HEK293 (cell line): ENCODE measurements at regions not wholly inside any gene's neighbourhood (a gene's known extent, or its start where the extent isn't known, plus 50 kb on each side); places are given as distances from the start of the nearest gene placed in this dataset.

Source experiments
- CTCF ChIA-PET: fragments of 350-600 bp; formaldehyde crosslinking; extraction: SDS; loops from one replicate; lab custom pipeline; 2021; ENCODE audit warnings: antibody characterized with exemption; lab: Yijun Ruan, JAX
- POLR2A ChIA-PET: fragments of 300-600 bp; formaldehyde crosslinking; extraction: SDS; loops from one replicate; lab custom pipeline; 2020; ENCODE audit warnings: antibody characterized with exemption, inconsistent platforms; lab: Yijun Ruan, JAX
- H3K27ac ChIP-seq: fragments of 200-500 bp; sonication (Bioruptor generic); 2 replicates; pipeline ENCODE4 v1.5.1; 2014; ENCODE audit warnings: low read depth, low read length, control low read depth, inconsistent platforms; ENCODE audit errors: extremely low read depth
- H3K36me3 ChIP-seq, 2 experiments: fragments of 200-500 bp in 1 of 2; sonication (Bioruptor generic) in 1 of 2; 1 replicate in 1 of 2; 2 replicates in 1 of 2; pipeline ENCODE4 v1.5.1; 2014 to 2017; ENCODE audit warnings: inconsistent platforms in 2 of 2, low read length in 2 of 2; ENCODE audit not compliant: control insufficient read depth in 2 of 2, insufficient read depth in 1 of 2
- H3K4me1 ChIP-seq: fragments of 200-500 bp; sonication (Bioruptor generic); 2 replicates; pipeline ENCODE4 v1.5.1; 2014; ENCODE audit warnings: mild to moderate bottlenecking, low read length, inconsistent platforms; ENCODE audit not compliant: control insufficient read depth, insufficient read depth
- H3K4me3 ChIP-seq: 2 replicates; pipeline ENCODE4 v1.5.1; 2011; ENCODE audit warnings: low read depth, mild to moderate bottlenecking, control low read depth, low read length, moderate library complexity
- H3K9me3 ChIP-seq: fragments of 200-500 bp; sonication (Bioruptor generic); 2 replicates; pipeline ENCODE4 v1.5.1; 2014; ENCODE audit warnings: low read depth, low read length, inconsistent platforms; ENCODE audit not compliant: control insufficient read depth, insufficient read depth
- BCL11B ChIP-seq: fragments of 450-650 bp; formaldehyde crosslinking; IDR thresholded peaks from 2 replicates; pipeline ENCODE4 v1.5.1; 2016; ENCODE audit warnings: low read depth, missing biosample characterization, missing genetic modification characterization
- KLF1 ChIP-seq: fragments of 450-650 bp; formaldehyde crosslinking; IDR thresholded peaks from 2 replicates; pipeline ENCODE4 v1.5.1; 2016; ENCODE audit warnings: missing biosample characterization, missing genetic modification characterization
- ZBTB21 ChIP-seq: fragments of 450-650 bp; formaldehyde crosslinking; IDR thresholded peaks from 2 replicates; pipeline ENCODE4 v1.5.1; 2017; ENCODE audit warnings: missing biosample characterization, missing genetic modification characterization
- ZBTB49 ChIP-seq: fragments of 450-650 bp; formaldehyde crosslinking; IDR thresholded peaks from 2 replicates; pipeline ENCODE4 v1.5.1; 2016; ENCODE audit warnings: missing biosample characterization, missing genetic modification characterization, low read depth
- ZNF148 ChIP-seq: fragments of 450-650 bp; formaldehyde crosslinking; IDR thresholded peaks from 2 replicates; pipeline ENCODE4 v1.5.0; 2017; ENCODE audit warnings: missing biosample characterization, missing genetic modification characterization, borderline replicate concordance
- ZNF423 ChIP-seq: fragments of 450-650 bp; formaldehyde crosslinking; IDR thresholded peaks from 2 replicates; pipeline ENCODE4 v1.5.1; 2016; ENCODE audit warnings: missing biosample characterization, missing genetic modification characterization
- ZNF449 ChIP-seq: fragments of 450-650 bp; formaldehyde crosslinking; IDR thresholded peaks from 2 replicates; pipeline ENCODE4 v1.5.1; 2017; ENCODE audit warnings: missing biosample characterization, mild to moderate bottlenecking, missing genetic modification characterization, moderate library complexity
- ZNF560 ChIP-seq: fragments of 450-650 bp; formaldehyde crosslinking; IDR thresholded peaks from 2 replicates; pipeline ENCODE4 v1.5.1; 2017; ENCODE audit warnings: missing biosample characterization, missing genetic modification characterization, borderline replicate concordance
- ZNF768 ChIP-seq: fragments of 450-650 bp; formaldehyde crosslinking; IDR thresholded peaks from 2 replicates; pipeline ENCODE4 v1.5.1; 2018; ENCODE audit warnings: missing biosample characterization, mild to moderate bottlenecking, missing genetic modification characterization

- no peak for TF ChIP-seq ZBTB49
Observed at GRCh38 chr6:139536751-139537617, 162.5 kb upstream of the CITED2 start (continued).

- Histone ChIP-seq H3K4me1 (no peaks in the 10 kb centered on the region), H3K4me3 (no peak overlapping the region), H3K36me3 (no peaks in the 10 kb centered on the region), H3K9me3 (no peaks in the 10 kb centered on the region), H3K27ac (no peak overlapping the region)
- ChIA-PET CTCF (interaction anchor here (0.6 to 0.8 kb wide), 2 partner anchors 160 to 463 kb away, joined by 3 to 4 read pairs; partner anchors contain the start of gene CITED2), POLR2A (interaction anchor here (1.6 kb wide), 1 partner anchor 160 kb away, joined by 8 read pairs; the partner anchor contains the start of gene CITED2)
- TF ChIP-seq BCL11B (tag by site-specific recombination) (no peak), ZNF560 (tag by site-specific recombination) (no peak), ZNF423 (tag by site-specific recombination) (no peak)
Observed at GRCh38 chr6:139534472-139535115, 160.1 kb upstream of the CITED2 start.

- POLR2A ChIA-PET = interaction anchor here (1.6 kb wide), 1 partner anchor 160 kb away, joined by 8 read pairs; the partner anchor contains the start of gene CITED2
- Histone ChIP-seq H3K4me3 (no peak overlapping the region), H3K27ac (no peak overlapping the region), H3K9me3 (no peaks in the 10 kb centered on the region), H3K4me1 (no peaks in the 10 kb centered on the region), H3K36me3 (no peaks in the 10 kb centered on the region)
- no peak for TF ChIP-seq ZNF449 (tag by site-specific recombination)
- no peak for TF ChIP-seq ZNF768
- 0 out of 2 replicates have a peak, but pooled peaks have one; percentile 20 for TF ChIP-seq KLF1 (tag by site-specific recombination)
- no peak for TF ChIP-seq ZNF148 (tag by site-specific recombination)
- TF ChIP-seq ZBTB21 (tag by site-specific recombination) = no peak
- CTCF ChIA-PET = interaction anchor here (0.8 kb wide), 1 partner anchor 159 kb away, joined by 4 read pairs; the partner anchor contains the start of gene CITED2
Observed at GRCh38 chr6:139533573-139534471, 159.4 kb upstream of the CITED2 start.
